Hippocampal formation (tissue), 2 donors: ENCODE measurements at regions not wholly inside any gene's neighbourhood (a gene's known extent, or its start where the extent isn't known, plus 50 kb on each side); places are given as distances from the start of the nearest gene placed in this dataset.
"Not testable (repeated sequence)": the region's sequence is repeated elsewhere in the genome, so short reads cannot be mapped to it uniquely, and the experiment has no call there.

Experiments used
- DNase-seq, 2 donors: peaks; one replicate each; lab custom pipeline; 2025; lab: John Stamatoyannopoulos, UW

DNA sequence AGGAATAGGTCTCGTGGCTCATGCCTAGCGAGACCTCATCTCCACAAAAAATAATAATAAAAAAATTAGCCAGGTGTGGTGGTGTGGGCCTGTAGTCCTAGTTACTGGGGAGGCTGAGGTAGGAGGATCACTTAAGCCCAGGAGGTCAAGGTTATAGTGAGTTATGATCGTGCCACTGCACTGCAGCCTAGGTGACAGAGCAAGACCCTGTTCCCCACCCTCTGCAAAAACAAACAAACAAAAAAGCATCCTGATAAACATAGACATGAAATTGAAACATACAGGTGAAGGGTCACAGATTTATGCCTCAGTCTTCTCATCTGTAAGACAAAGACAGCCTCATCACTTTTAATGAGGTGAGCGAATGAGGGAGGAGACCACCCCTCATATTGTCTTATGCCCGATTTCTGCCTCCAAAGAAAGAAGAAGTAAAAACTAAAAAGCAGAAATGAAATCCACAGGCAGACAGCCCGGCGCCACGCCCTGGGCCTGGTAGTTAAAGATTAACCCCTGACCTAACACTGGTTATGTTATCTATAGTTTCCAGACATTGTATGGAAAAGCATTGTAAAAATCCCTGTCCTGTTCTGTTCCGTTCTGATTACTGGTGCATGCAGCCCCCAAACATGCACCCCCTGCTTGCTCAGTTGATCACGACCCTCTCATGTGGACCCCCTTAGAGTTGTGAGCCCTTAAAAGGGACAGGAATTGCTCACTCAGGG is 138.5 kb downstream of the OR2B2 start:
- not testable (repeated sequence) for DNase-seq

DNA sequence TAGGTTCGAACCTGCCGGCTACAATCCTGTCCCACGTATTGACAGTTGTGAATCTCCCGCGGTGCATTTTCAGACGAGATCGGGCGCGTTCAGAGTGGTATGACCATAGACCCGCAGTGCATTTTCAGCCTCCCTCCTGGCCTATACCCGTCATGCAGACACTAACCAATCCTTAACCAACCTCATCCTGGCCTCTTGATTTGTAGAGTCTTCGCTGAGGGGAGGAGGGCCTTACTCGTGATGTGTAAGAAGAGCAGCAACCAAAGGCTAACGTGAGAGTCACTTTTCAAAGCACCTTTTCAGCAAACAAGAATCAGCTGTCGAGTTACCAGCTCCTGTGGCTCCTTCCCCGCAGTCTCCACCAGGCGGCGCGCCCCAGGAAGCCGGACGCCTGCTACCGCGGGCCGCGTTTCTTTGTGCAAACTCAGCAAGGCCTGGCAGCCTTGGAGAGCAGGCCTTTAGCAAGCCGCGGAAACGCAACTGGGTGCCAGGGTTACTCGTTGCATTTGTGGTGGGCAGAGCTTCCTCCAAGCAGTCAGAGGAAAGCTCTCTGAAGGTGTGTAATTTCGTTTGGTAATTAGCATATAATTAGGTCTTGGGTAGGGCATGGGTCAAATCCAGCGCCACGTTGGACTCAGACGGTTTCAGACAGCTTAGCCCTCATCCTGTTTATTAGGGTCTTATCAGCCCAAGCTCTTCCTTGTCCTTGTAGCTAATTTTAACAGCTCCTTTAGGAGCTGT is 139.8 kb downstream of the OR2B2 start:
- peak; percentile 41 to 53 for DNase-seq

GRCh38 chr6:27771235-27771634 is 141.0 kb downstream of the OR2B2 start:
- DNase-seq = no peak

- no peak for DNase-seq
These were observed 141.5 kb downstream of the OR2B2 start for GRCh38 chr6:27770724-27771123.

GRCh38 chr6:27768556-27768955 is 143.6 kb downstream of the OR2B2 start:
- DNase-seq = no peak

DNA sequence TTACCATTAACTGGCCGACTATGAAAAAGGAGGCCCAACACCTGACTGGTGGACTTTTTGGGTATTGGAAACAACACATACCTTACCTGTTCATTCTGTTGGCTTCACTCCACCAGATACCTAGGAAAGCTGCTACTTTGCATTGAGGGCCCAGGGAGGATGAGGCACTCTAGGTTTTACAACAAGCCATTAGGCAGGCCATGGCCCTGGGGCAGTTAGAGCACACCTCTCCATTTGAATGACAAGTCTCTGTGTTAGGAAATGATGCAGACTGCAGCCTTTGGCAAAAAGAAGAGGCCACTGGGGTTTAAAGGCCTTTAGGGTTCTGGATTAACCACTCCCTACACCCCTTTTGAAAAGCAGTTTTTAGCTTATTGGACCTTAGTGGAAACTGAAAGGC is 144.3 kb downstream of the OR2B2 start:
- no peak for DNase-seq

- no peak for DNase-seq
These were observed 145.8 kb downstream of the OR2B2 start for GRCh38 chr6:27766405-27766804.

DNA sequence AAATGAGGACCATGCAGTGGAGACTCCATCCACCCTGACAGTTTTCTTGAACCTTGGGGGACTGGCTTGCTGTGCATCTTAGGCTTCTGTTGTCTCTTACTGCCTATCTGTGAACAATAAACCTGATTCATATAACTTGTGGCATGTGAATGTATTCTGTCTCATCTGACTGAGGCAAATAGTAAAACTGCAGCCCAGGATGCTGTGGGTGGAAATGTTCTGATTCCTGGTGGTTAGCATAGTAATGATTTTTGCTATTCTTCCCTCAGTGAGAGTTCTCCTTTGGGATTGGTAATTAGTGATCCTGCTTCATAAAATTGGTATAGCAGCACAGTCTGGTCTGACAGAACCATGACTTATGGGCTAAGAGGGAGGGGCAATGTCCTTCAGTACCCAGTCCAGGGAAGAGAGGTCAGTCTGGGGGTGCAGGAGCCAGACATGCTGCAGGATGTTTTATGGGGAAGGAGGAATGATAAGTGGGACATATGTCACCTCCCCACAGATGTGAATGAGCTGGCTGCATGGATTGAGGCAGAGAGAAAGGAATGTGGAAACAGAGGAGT is 147.1 kb downstream of the OR2B2 start:
- no peak for DNase-seq

DNA sequence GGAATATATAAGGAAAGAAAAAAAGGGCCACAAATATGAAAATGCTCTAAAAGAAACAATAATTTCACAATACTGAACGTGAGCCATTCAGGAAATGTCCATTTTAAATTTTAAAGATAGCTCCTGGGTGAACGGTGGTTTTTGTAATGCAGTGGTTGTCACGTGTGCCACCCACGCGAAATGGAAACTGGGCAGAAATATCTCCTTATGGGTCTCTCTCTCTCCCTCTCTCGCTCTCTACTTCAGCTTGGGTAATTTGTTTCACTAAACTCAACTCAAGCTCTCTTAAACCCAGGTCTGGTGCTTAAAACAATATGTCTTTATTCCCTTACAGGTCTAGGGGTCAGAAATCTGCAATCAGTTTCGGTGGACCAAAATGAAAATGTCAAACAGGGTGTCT is 150.8 kb downstream of the OR2B2 start:
- no peak for DNase-seq

DNA sequence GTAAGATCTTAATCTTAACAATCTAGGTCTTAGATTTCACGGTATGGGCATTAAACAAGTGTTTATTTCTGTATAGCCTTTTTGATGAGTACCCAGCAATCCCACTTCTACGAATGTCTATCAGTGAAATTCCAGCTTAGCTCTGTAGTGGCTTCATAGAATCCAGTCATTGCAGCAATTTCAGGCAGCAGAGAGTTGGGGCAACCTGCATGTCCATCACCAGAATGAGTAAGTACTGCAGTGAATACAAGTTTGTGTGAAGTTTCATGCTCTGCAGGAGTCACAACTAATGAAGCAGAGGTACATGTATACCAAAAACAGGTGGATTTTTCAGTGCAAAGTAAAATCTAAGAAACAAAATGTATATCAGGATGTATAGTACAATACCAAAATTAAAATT is 151.7 kb downstream of the OR2B2 start:
- DNase-seq = no peak

GRCh38 chr6:27759930-27760329 is 152.3 kb downstream of the OR2B2 start:
- DNase-seq = no peak

DNA sequence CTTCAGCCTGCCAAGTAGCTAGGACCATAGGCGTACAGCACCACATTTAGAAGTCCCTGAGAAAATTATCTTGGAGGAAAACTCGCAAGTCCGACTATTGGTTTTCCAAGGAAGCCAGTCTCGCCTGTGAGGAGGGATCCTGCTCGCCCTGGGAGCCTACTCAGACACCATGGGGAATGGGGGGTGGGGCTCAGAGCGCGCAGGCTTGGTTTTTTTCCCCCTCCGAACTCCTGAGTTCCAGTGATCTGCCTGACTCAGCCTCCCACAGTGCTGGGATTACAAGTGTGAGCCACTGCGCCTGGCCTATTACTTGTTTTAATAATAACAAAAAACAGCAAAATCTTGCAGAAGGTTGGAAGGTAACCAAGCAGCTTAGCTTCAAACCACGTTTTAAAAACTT is 153.7 kb downstream of the OR2B2 start:
- no peak for DNase-seq

DNA sequence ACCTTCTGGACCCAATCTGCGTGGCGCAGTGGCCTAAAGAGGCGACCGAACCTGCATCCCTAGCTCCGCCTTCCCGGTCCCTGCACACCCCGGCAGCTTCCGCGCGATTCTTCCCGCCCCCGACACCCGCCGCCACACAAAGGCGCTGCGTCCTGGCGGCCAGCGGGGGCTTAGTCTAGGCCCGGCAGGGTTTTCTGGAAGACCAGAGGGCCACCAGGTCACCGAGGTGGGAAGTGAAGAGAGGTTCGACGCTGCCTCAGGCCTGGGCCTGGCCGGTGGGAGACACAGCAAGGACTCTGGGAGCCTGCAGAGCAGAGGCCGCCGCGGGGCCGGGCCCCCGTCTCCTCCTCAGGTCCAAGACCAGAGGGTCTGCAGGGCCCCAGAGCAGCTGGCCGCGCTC is 154.9 kb downstream of the OR2B2 start:
- DNase-seq = no peak

DNA sequence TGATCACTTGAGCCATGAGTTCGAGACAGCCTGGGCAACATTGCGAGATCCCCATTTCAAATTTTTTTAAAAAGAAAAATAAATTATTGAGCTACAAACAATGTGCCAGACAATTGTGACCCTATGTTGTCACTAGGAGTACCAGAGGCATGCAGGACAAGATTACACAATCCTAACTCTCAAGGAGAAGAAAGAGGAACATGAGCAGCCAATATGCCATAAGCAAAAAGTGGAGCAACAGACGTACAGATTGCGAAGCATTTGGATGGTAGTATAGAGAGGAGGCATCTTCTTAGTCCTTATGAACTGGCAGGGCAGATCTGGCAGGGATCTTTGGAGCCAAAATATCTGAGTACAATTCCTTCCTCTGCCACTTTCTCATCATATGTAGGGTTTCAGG is 156.4 kb downstream of the OR2B2 start:
- no peak for DNase-seq

GRCh38 chr6:27754408-27754782 is 157.8 kb downstream of the OR2B2 start:
- no peak for DNase-seq

DNA sequence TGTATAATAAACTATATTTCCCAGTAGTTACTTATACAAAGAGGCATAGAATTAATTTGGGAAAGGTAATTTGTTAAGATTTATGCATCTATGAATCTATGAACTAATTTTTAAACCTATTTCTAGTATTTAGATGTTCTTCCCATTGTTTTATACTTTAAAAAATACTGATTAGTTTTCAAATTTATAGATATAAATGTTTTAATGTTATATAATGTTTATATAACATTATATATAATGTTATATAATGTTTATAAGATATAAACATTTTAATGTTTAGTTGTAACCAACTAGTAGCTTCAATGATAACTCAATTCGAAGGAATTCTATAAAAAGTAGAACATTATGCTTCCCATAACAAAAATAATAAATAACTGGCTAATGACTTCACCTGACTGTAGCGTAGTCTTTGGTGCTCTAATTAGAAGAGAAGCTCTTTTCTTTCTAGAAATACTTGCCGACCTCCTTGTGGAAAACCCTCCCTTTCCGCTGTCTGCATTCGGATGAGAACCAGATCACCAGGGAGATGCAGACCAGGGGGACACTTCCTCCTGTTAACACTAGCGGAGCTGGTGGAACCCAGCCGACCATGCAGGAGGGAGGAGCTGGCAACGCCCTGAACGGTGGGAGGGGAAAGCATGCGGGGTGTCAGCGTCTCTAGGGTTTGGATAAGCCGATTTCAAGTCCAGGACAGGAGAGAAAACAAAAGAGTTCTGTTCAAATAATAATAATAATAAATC is 158.4 kb downstream of the OR2B2 start:
- peak; percentile 15 to 26 for DNase-seq

GRCh38 chr6:27752038-27752885 is 159.9 kb downstream of the OR2B2 start:
- peak in 1 of 2 donors; percentile 69 for DNase-seq

DNA sequence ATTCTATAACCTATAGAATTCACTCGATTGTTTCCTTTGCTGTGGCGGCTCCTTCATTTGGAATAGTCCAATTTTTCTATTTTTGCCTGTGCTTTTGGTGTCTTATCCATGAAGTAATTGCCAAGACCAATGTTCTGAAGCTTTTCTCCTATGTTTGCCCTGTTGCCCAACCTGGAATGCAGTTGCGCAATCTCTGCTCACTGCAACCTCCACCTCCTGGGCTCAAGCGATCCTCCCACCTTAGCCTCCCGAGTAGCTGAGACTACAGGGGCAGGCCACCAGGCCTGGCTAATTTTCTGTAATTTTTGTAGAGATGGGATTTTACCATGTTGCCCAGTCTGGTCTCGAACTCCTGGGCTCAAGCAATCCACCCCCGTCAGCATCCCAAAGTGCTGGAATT is 163.5 kb downstream of the OR2B2 start:
- no peak for DNase-seq

GRCh38 chr6:27747637-27748036 is 164.6 kb downstream of the OR2B2 start:
- no peak for DNase-seq

DNA sequence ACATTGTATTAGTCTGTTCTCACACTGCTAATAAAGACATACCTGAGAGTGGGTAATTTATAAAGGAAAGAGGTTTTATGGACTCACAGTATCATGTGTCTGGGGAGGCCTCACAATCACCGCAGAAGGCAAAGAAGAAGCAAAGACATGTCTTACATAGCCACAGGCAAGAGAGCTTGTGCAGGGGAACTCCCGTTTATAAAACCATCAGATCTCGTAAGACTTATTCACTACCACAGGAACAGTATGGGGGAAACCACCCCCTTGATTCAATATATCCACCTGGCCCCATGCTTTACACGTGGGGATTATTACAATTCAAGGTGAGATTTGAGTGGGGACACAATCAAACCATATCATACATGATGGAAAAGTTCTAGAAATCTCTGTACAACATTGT is 165.3 kb downstream of the OR2B2 start:
- DNase-seq = not testable (repeated sequence)

GRCh38 chr6:27743787-27744186 is 168.4 kb downstream of the OR2B2 start:
- DNase-seq = no peak
